Lower leg skin (tissue), 3 donors: ENCODE measurements at regions not wholly inside any gene's neighbourhood (a gene's known extent, or its start where the extent isn't known, plus 50 kb on each side); places are given as distances from the start of the nearest gene placed in this dataset.

ENCODE experiments used
- POLR2A ChIP-seq, 2 donors: fragments of 450-650 bp; IDR thresholded peaks; one replicate each; pipeline ENCODE4 v1.6.1; 2016 to 2017; ENCODE audit warnings: antibody characterized with exemption in 2 of 2, mild to moderate bottlenecking in 1 of 2, moderate library complexity in 1 of 2
- TF ChIP-seq, protein P1 (sequence below), 3 donors: fragments of 450-650 bp; IDR thresholded peaks; one replicate each; pipeline ENCODE4 v1.5.1; 2016; ENCODE audit warnings: antibody characterized with exemption in 3 of 3, mild to moderate bottlenecking in 3 of 3, moderate library complexity in 2 of 3

DNA sequence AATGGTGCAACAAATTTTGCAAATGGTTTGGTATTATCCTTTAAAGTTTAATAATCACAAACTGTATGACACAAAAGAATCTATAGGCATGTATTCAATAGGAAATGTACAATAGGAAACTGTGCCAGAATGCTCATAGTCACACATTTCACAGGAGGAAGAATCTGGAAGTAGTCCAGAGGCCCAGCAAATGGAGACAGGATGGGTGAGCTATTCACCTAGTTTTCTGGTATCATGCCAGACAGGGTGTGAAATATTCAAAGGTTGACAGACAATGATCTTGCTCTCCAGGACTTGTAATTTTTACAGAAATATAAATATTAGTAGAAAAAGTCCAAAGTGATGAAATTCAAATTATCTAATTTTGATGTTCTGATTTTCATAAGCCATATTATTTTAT, 520.1 kb upstream of the IMPG1 start:
- TF ChIP-seq, protein P1, sequence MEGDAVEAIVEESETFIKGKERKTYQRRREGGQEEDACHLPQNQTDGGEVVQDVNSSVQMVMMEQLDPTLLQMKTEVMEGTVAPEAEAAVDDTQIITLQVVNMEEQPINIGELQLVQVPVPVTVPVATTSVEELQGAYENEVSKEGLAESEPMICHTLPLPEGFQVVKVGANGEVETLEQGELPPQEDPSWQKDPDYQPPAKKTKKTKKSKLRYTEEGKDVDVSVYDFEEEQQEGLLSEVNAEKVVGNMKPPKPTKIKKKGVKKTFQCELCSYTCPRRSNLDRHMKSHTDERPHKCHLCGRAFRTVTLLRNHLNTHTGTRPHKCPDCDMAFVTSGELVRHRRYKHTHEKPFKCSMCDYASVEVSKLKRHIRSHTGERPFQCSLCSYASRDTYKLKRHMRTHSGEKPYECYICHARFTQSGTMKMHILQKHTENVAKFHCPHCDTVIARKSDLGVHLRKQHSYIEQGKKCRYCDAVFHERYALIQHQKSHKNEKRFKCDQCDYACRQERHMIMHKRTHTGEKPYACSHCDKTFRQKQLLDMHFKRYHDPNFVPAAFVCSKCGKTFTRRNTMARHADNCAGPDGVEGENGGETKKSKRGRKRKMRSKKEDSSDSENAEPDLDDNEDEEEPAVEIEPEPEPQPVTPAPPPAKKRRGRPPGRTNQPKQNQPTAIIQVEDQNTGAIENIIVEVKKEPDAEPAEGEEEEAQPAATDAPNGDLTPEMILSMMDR (IDR thresholded peaks at IDR 0.05), result no peak
- no peak for TF ChIP-seq POLR2A (IDR thresholded peaks at IDR 0.05)
